ENCODE measurements at regions not wholly inside any gene's neighbourhood (a gene's known extent, or its start where the extent isn't known, plus 50 kb on each side); places are given as distances from the start of the nearest gene placed in this dataset.

DNA sequence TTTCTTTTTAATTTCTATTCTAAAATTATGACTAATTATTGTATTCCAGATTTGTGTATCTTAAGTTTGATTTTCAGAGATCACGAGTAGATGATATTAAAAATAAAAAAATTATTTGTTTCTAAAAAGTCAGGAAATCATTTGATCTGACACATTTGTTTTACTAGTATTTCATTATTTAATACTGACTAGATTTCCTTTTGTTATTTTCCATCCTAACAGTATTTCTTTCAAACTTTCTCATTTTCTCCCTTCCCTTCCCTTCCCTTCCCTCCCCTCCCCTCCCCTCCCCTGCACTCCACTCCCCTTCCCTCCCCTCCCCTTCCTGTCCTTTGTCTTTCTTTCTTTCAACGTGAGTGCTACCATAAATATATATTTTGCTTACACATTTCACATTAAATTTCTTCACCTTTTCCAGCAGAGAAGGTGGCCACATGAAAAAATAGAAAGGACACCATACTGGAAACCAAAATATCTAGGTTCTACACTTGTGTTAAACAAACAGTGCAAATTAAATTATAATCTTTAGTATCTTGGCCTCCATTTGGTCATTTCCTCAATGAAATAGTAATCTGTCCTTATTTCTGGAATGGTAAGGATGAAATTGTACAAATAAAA, 1412.7 kb upstream of the IGFBP7 start (continued):
- TF ChIP-seq, protein P1, sequence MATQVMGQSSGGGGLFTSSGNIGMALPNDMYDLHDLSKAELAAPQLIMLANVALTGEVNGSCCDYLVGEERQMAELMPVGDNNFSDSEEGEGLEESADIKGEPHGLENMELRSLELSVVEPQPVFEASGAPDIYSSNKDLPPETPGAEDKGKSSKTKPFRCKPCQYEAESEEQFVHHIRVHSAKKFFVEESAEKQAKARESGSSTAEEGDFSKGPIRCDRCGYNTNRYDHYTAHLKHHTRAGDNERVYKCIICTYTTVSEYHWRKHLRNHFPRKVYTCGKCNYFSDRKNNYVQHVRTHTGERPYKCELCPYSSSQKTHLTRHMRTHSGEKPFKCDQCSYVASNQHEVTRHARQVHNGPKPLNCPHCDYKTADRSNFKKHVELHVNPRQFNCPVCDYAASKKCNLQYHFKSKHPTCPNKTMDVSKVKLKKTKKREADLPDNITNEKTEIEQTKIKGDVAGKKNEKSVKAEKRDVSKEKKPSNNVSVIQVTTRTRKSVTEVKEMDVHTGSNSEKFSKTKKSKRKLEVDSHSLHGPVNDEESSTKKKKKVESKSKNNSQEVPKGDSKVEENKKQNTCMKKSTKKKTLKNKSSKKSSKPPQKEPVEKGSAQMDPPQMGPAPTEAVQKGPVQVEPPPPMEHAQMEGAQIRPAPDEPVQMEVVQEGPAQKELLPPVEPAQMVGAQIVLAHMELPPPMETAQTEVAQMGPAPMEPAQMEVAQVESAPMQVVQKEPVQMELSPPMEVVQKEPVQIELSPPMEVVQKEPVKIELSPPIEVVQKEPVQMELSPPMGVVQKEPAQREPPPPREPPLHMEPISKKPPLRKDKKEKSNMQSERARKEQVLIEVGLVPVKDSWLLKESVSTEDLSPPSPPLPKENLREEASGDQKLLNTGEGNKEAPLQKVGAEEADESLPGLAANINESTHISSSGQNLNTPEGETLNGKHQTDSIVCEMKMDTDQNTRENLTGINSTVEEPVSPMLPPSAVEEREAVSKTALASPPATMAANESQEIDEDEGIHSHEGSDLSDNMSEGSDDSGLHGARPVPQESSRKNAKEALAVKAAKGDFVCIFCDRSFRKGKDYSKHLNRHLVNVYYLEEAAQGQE (IDR thresholded peaks at IDR 0.05; ENCODE audit: unreplicated experiment), result no peak
- TF ChIP-seq EZH2phosphoT487 (IDR thresholded peaks at IDR 0.05; ENCODE audit: unreplicated experiment) (no peak), POLR2AphosphoS5 (IDR thresholded peaks at IDR 0.05; ENCODE audit: low read depth) (no peak)

DNA sequence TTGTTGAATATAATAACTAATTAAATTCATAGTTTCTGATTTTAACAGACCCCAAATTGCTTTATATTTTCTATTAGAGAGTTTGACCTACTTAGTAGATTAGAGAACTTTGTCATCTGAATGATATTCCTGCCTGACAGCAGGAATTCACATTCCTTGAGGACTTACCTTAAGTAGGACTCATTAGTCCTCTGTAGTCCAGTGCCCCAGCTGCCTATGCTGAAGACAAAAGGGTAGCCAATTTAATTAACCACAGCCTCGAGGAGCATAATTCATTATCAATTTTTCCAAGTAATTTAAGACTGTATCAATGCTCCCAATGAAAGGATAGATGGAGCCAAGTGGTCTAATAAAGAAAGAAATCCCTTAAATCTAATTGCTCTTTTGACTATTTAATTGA, 1405.0 kb upstream of the IGFBP7 start:
- no peak overlapping the region for H3K4me3 Mint-ChIP-seq
- H3K4me1 ChIP-seq (ENCODE audit: insufficient read depth), result no peaks in the 10 kb centered on the region; the same call in 1 of the 2 replicates
- H3K27me3 ChIP-seq (ENCODE audit: insufficient read depth), result no peaks in the 10 kb centered on the region
- peak; percentile 7 for DNase-seq (ENCODE audit: low spot score)
- no peaks in the 10 kb centered on the region for H3K79me2 ChIP-seq (replicated peaks; ENCODE audit: insufficient read depth)
- H3K36me3 ChIP-seq (ENCODE audit: insufficient read depth), result no peaks in the 10 kb centered on the region
- H3K9me2 ChIP-seq (ENCODE audit: insufficient read depth), result no peaks in the 10 kb centered on the region; the same call in 1 of the 2 replicates
- no peaks in the 10 kb centered on the region for H3K27me3 Mint-ChIP-seq (ENCODE audit: insufficient read depth, low read depth, poor library complexity)
- no peaks in the 10 kb centered on the region for H3K36me3 Mint-ChIP-seq (ENCODE audit: low read depth)
- H3K4me3 ChIP-seq, result no peak overlapping the region
- ATAC-seq, result no peak; the same call in 2 of the 3 replicates
- no peaks in the 10 kb centered on the region for H3F3A ChIP-seq (replicated peaks; ENCODE audit: low read depth)
- no peak overlapping the region for H3K4me2 ChIP-seq
- no peaks in the 10 kb centered on the region for H4K20me1 ChIP-seq (replicated peaks; ENCODE audit: insufficient read depth)
- no peak overlapping the region for H3K27ac Mint-ChIP-seq
- peaks cover 3% of the 10 kb centered on the region; the same call in 1 of the 3 replicates for H3K4me1 Mint-ChIP-seq
- no peak overlapping the region for H3K27ac ChIP-seq (ENCODE audit: low read depth)
- H2AFZ ChIP-seq, result no peak overlapping the region
- H3K9me3 Mint-ChIP-seq, result no peaks in the 10 kb centered on the region
- TF ChIP-seq ZNF114 (CRISPR knock-in tag; IDR thresholded peaks at IDR 0.05) (no peak), ZNF331 (CRISPR knock-in tag; IDR thresholded peaks at IDR 0.05; ENCODE audit: low read depth) (no peak), NANOG (IDR thresholded peaks at IDR 0.05; ENCODE audit: borderline replicate concordance) (no peak), STAT1 (IDR thresholded peaks at IDR 0.05; ENCODE audit: unreplicated experiment) (no peak), POLR2AphosphoS5 (IDR thresholded peaks at IDR 0.05; ENCODE audit: low read depth) (no peak), EZH2phosphoT487 (IDR thresholded peaks at IDR 0.05; ENCODE audit: unreplicated experiment) (no peak), JUNB (IDR thresholded peaks at IDR 0.05; ENCODE audit: unreplicated experiment) (no peak), EZH2 (IDR thresholded peaks at IDR 0.05; ENCODE audit: low read depth, unreplicated experiment) (no peak)
- TF ChIP-seq, protein P2, sequence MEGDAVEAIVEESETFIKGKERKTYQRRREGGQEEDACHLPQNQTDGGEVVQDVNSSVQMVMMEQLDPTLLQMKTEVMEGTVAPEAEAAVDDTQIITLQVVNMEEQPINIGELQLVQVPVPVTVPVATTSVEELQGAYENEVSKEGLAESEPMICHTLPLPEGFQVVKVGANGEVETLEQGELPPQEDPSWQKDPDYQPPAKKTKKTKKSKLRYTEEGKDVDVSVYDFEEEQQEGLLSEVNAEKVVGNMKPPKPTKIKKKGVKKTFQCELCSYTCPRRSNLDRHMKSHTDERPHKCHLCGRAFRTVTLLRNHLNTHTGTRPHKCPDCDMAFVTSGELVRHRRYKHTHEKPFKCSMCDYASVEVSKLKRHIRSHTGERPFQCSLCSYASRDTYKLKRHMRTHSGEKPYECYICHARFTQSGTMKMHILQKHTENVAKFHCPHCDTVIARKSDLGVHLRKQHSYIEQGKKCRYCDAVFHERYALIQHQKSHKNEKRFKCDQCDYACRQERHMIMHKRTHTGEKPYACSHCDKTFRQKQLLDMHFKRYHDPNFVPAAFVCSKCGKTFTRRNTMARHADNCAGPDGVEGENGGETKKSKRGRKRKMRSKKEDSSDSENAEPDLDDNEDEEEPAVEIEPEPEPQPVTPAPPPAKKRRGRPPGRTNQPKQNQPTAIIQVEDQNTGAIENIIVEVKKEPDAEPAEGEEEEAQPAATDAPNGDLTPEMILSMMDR (conservative IDR thresholded peaks at IDR 0.05; ENCODE audit: low read depth in 2 of 2), result no peak
- TF ChIP-seq, protein P3, sequence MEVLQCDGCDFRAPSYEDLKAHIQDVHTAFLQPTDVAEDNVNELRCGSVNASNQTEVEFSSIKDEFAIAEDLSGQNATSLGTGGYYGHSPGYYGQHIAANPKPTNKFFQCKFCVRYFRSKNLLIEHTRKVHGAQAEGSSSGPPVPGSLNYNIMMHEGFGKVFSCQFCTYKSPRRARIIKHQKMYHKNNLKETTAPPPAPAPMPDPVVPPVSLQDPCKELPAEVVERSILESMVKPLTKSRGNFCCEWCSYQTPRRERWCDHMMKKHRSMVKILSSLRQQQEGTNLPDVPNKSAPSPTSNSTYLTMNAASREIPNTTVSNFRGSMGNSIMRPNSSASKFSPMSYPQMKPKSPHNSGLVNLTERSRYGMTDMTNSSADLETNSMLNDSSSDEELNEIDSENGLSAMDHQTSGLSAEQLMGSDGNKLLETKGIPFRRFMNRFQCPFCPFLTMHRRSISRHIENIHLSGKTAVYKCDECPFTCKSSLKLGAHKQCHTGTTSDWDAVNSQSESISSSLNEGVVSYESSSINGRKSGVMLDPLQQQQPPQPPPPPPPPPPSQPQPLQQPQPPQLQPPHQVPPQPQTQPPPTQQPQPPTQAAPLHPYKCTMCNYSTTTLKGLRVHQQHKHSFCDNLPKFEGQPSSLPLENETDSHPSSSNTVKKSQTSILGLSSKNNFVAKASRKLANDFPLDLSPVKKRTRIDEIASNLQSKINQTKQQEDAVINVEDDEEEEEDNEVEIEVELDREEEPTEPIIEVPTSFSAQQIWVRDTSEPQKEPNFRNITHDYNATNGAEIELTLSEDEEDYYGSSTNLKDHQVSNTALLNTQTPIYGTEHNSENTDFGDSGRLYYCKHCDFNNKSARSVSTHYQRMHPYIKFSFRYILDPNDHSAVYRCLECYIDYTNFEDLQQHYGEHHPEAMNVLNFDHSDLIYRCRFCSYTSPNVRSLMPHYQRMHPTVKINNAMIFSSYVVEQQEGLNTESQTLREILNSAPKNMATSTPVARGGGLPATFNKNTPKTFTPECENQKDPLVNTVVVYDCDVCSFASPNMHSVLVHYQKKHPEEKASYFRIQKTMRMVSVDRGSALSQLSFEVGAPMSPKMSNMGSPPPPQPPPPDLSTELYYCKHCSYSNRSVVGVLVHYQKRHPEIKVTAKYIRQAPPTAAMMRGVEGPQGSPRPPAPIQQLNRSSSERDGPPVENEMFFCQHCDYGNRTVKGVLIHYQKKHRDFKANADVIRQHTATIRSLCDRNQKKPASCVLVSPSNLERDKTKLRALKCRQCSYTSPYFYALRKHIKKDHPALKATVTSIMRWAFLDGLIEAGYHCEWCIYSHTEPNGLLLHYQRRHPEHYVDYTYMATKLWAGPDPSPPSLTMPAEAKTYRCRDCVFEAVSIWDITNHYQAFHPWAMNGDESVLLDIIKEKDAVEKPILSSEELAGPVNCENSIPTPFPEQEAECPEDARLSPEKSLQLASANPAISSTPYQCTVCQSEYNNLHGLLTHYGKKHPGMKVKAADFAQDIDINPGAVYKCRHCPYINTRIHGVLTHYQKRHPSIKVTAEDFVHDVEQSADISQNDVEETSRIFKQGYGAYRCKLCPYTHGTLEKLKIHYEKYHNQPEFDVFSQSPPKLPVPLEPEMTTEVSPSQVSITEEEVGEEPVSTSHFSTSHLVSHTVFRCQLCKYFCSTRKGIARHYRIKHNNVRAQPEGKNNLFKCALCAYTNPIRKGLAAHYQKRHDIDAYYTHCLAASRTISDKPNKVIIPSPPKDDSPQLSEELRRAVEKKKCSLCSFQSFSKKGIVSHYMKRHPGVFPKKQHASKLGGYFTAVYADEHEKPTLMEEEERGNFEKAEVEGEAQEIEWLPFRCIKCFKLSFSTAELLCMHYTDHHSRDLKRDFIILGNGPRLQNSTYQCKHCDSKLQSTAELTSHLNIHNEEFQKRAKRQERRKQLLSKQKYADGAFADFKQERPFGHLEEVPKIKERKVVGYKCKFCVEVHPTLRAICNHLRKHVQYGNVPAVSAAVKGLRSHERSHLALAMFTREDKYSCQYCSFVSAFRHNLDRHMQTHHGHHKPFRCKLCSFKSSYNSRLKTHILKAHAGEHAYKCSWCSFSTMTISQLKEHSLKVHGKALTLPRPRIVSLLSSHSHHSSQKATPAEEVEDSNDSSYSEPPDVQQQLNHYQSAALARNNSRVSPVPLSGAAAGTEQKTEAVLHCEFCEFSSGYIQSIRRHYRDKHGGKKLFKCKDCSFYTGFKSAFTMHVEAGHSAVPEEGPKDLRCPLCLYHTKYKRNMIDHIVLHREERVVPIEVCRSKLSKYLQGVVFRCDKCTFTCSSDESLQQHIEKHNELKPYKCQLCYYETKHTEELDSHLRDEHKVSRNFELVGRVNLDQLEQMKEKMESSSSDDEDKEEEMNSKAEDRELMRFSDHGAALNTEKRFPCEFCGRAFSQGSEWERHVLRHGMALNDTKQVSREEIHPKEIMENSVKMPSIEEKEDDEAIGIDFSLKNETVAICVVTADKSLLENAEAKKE (CRISPR knock-in tag; IDR thresholded peaks at IDR 0.05), result no peak

Data from GM23338 (cell line).